Fibroblast of upper back skin (primary cell): ENCODE measurements at regions not wholly inside any gene's neighbourhood (a gene's known extent, or its start where the extent isn't known, plus 50 kb on each side); places are given as distances from the start of the nearest gene placed in this dataset.
"Not testable (repeated sequence)": the region's sequence is repeated elsewhere in the genome, so short reads cannot be mapped to it uniquely, and the experiment has no call there.

Experiments
- DNase-seq: peaks from one replicate; pipeline ENCODE4 v3.0.0-alpha.2; 2013

GRCh38 chr15:77944002-77944867 is 133.3 kb downstream of the TBC1D2B start:
- peak; percentile 77 for DNase-seq

GRCh38 chr15:77942611-77943211 is 134.8 kb downstream of the TBC1D2B start:
- no peak for DNase-seq

GRCh38 chr15:77941090-77941827 is 136.3 kb downstream of the TBC1D2B start:
- not testable (repeated sequence) for DNase-seq

- DNase-seq = no peak
Observed at GRCh38 chr15:77940381-77940947, 137.0 kb downstream of the TBC1D2B start.

- no peak for DNase-seq
Observed at GRCh38 chr15:77939851-77940250, 137.7 kb downstream of the TBC1D2B start.

- DNase-seq = peak; percentile 9
Observed at GRCh38 chr15:77939026-77939425, 138.5 kb downstream of the TBC1D2B start.

- not testable (repeated sequence) for DNase-seq
Observed at GRCh38 chr15:77938546-77938945, 139.0 kb downstream of the TBC1D2B start.

GRCh38 chr15:77936567-77936966 is 140.9 kb downstream of the TBC1D2B start:
- not testable (repeated sequence) for DNase-seq

GRCh38 chr15:77934516-77934915 is 143.0 kb downstream of the TBC1D2B start:
- DNase-seq = not testable (repeated sequence)

- DNase-seq = not testable (repeated sequence)
Observed at GRCh38 chr15:77930907-77931306, 146.6 kb downstream of the TBC1D2B start.

GRCh38 chr15:77930490-77930889 is 147.0 kb downstream of the TBC1D2B start:
- not testable (repeated sequence) for DNase-seq

GRCh38 chr15:77926789-77927188 is 150.7 kb downstream of the TBC1D2B start:
- not testable (repeated sequence) for DNase-seq

- DNase-seq = not testable (repeated sequence)
Observed at GRCh38 chr15:77926296-77926695, 151.2 kb downstream of the TBC1D2B start.

- DNase-seq = not testable (repeated sequence)
Observed at GRCh38 chr15:77925101-77925500, 152.4 kb downstream of the TBC1D2B start.

GRCh38 chr15:77921664-77922063 is 155.8 kb downstream of the TBC1D2B start:
- DNase-seq = no peak

GRCh38 chr15:77916966-77917635 is 160.4 kb downstream of the TBC1D2B start:
- DNase-seq = not testable (repeated sequence)

- DNase-seq = not testable (repeated sequence)
Observed at GRCh38 chr15:77915961-77916330, 161.6 kb downstream of the TBC1D2B start.

- no peak for DNase-seq
Observed at GRCh38 chr15:77915261-77915960, 162.1 kb downstream of the TBC1D2B start.

GRCh38 chr15:77914531-77914930 is 163.0 kb downstream of the TBC1D2B start:
- DNase-seq = not testable (repeated sequence)

GRCh38 chr15:77910030-77910911 is 167.2 kb downstream of the TBC1D2B start:
- DNase-seq = peak; percentile 73
